ENCODE measurements at regions not wholly inside any gene's neighbourhood (a gene's known extent, or its start where the extent isn't known, plus 50 kb on each side); places are given as distances from the start of the nearest gene placed in this dataset.

- Histone ChIP-seq H3K9me2 (ENCODE audit: insufficient read depth) (no peaks in the 10 kb centered on the region), H3K4me2 (ENCODE audit: low read length) (peak overlapping the region; percentile 45; the same call in 1 of the 2 replicates), H3K79me2 (ENCODE audit: insufficient read depth, low read length) (no peaks in the 10 kb centered on the region), H4K20me1 (ENCODE audit: insufficient read depth) (no peaks in the 10 kb centered on the region), H3K9me3 (ENCODE audit: control insufficient read depth in 1 of 2, insufficient read depth in 1 of 2, low read depth in 1 of 2, low read length in 2 of 2) (no peaks in the 10 kb centered on the region; a peak in 1 of 4 replicates), H2AFZ (ENCODE audit: low read depth, low read length, poor library complexity, severe bottlenecking) (peak overlapping the region; percentile 64), H3K36me3 (ENCODE audit: control insufficient read depth in 1 of 2, insufficient read depth in 2 of 2, low read length in 2 of 2) (no peaks in the 10 kb centered on the region), H3K4me3 (replicated peaks in 1 of 2; ENCODE audit: low read depth in 1 of 2, low read length in 2 of 2) (0 out of 4 replicates have a peak overlapping the region, but pooled peaks of 1 of the 2 experiments have one; percentile 2), H3K27ac (ENCODE audit: low read depth, low read length) (no peak overlapping the region), H3K9ac (ENCODE audit: low read length) (no peak overlapping the region), H3K27me3 (ENCODE audit: insufficient read depth, low read length) (peaks cover 6% of the 10 kb centered on the region; the same call in 1 of the 2 replicates), H3K4me1 (ENCODE audit: control insufficient read depth in 1 of 2, insufficient read depth in 2 of 2, low read length in 2 of 2) (peaks cover 0 to 4% of the 10 kb centered on the region in 2 experiments; a peak in 1 of 4 replicates)
- DNase-seq (ENCODE audit: low read depth, low spot score) (peak; percentile 31), ATAC-seq (peak; percentile 97)
- ChIA-PET POLR2A (no interaction called here), RAD21 (ENCODE audit: low non-redundant PET in 1 of 2, low total read pairs in 2 of 2, uncharacterized antibody in 2 of 2, unreplicated experiment in 2 of 2) (no interaction called here), CTCF (interaction anchor here (0.8 to 1.5 kb wide), 3 partner anchors 9 to 286 kb away, joined by 3 to 7 read pairs (median 3); no protein-coding TSS in a partner anchor)
- TF ChIP-seq CEBPB (IDR thresholded peaks at IDR 0.05; ENCODE audit: low read depth) (no peak), REST (IDR thresholded peaks at IDR 0.05; ENCODE audit: low read depth) (no peak), EZH2phosphoT487 (IDR thresholded peaks at IDR 0.05; ENCODE audit: borderline replicate concordance) (no peak), RAD21 (IDR thresholded peaks at IDR 0.05; ENCODE audit: low read depth) (peak; percentile 89), CTCF (IDR thresholded peaks at IDR 0.05 in 2 of 3, conservative IDR thresholded peaks at IDR 0.05 in 1 of 3; ENCODE audit: borderline replicate concordance in 1 of 3, insufficient read depth in 1 of 3, low read depth in 2 of 3, low read length in 2 of 3) (peak; percentile 86 to 99 (median 99)), SRF (IDR thresholded peaks at IDR 0.05; ENCODE audit: low read depth) (no peak)
- intact Hi-C loops (cut with micrococcal nuclease), result loop anchor here (1.0 to 5.0 kb wide), 2 partner anchors 53 to 106 kb away; no protein-coding TSS in a partner anchor
- BruUV-seq (replicated peaks), result no TSS peak
Observed at GRCh38 chr7:45259966-45260646, 102.5 kb downstream of the RAMP3 start.

Data from HCT116 (cell line).